ENCODE measurements at regions not wholly inside any gene's neighbourhood (a gene's known extent, or its start where the extent isn't known, plus 50 kb on each side); places are given as distances from the start of the nearest gene placed in this dataset.

GRCh38 chr18:70982292-70982691, 693.4 kb downstream of the SOCS6 start:
- Histone ChIP-seq H3K36me3 (ENCODE audit: control insufficient read depth in 1 of 2, insufficient read depth in 2 of 2, low read length in 2 of 2) (no peaks in the 10 kb centered on the region), H3K4me3 (ENCODE audit: low read depth in 1 of 2, low read length in 2 of 2) (no peak overlapping the region), H3K27me3 (ENCODE audit: low read depth, low read length) (no peaks in the 10 kb centered on the region), H3K27ac (ENCODE audit: low read length) (no peak overlapping the region), H3K4me1 (ENCODE audit: control insufficient read depth in 1 of 2, insufficient read depth in 2 of 2, low read length in 2 of 2) (no peaks in the 10 kb centered on the region), H3K9me3 (ENCODE audit: control insufficient read depth in 1 of 2, low read length in 2 of 2) (peaks cover 0 to 5% of the 10 kb centered on the region in 2 donors)

GRCh38 chr18:70981400-70982140, 692.7 kb downstream of the SOCS6 start:
- no peaks in the 10 kb centered on the region for H3K27me3 ChIP-seq (ENCODE audit: low read depth, low read length)
- no peaks in the 10 kb centered on the region for H3K36me3 ChIP-seq (ENCODE audit: control insufficient read depth in 1 of 2, insufficient read depth in 2 of 2, low read length in 2 of 2)
- peaks cover 0 to 5% of the 10 kb centered on the region in 2 donors for H3K9me3 ChIP-seq (ENCODE audit: control insufficient read depth in 1 of 2, low read length in 2 of 2)
- H3K4me1 ChIP-seq (ENCODE audit: control insufficient read depth in 1 of 2, insufficient read depth in 2 of 2, low read length in 2 of 2): no peaks in the 10 kb centered on the region
- H3K27ac ChIP-seq (ENCODE audit: low read length): no peak overlapping the region
- H3K4me3 ChIP-seq (ENCODE audit: low read depth in 1 of 2, low read length in 2 of 2): no peak overlapping the region

DNA sequence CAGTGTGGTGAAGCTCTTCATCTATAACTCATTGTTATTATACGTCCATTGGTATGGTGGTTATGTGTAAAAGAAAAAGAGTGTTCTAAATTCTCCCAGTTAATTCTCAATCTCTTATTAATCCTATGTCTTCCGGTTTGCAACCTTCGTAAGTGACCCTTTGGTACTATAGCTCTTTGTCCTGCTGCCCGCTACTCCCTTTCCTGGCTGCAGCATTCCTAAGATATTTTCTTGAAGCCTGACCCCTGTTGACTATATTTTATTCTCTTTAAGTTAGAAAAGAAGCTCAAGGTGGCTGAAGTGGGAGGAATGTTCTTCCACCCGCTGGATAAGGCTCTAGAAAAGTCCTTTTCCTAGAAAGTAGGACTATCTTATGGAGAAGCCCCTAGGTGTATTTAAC, 684.8 kb downstream of the SOCS6 start:
- Histone ChIP-seq H3K36me3 (ENCODE audit: control insufficient read depth in 1 of 2, insufficient read depth in 2 of 2, low read length in 2 of 2) (no peaks in the 10 kb centered on the region), H3K4me1 (ENCODE audit: control insufficient read depth in 1 of 2, insufficient read depth in 2 of 2, low read length in 2 of 2) (no peaks in the 10 kb centered on the region), H3K27ac (ENCODE audit: low read length) (no peak overlapping the region), H3K27me3 (ENCODE audit: low read depth, low read length) (no peaks in the 10 kb centered on the region), H3K9me3 (ENCODE audit: control insufficient read depth in 1 of 2, low read length in 2 of 2) (no peaks in the 10 kb centered on the region), H3K4me3 (ENCODE audit: low read depth in 1 of 2, low read length in 2 of 2) (no peak overlapping the region)

- H3K36me3 ChIP-seq (ENCODE audit: control insufficient read depth in 1 of 2, insufficient read depth in 2 of 2, low read length in 2 of 2): no peaks in the 10 kb centered on the region
- H3K9me3 ChIP-seq (ENCODE audit: control insufficient read depth in 1 of 2, low read length in 2 of 2): no peaks in the 10 kb centered on the region
- H3K4me3 ChIP-seq (ENCODE audit: low read depth in 1 of 2, low read length in 2 of 2): no peak overlapping the region
- no peaks in the 10 kb centered on the region for H3K4me1 ChIP-seq (ENCODE audit: control insufficient read depth in 1 of 2, insufficient read depth in 2 of 2, low read length in 2 of 2)
- no peak overlapping the region for H3K27ac ChIP-seq (ENCODE audit: low read length)
- H3K27me3 ChIP-seq (ENCODE audit: low read depth, low read length): no peaks in the 10 kb centered on the region
These were observed 677.6 kb downstream of the SOCS6 start for GRCh38 chr18:70966419-70966818.

- Histone ChIP-seq H3K27ac (ENCODE audit: low read length) (no peak overlapping the region), H3K4me3 (ENCODE audit: low read depth in 1 of 2, low read length in 2 of 2) (no peak overlapping the region), H3K9me3 (ENCODE audit: control insufficient read depth in 1 of 2, low read length in 2 of 2) (no peaks in the 10 kb centered on the region), H3K36me3 (ENCODE audit: control insufficient read depth in 1 of 2, insufficient read depth in 2 of 2, low read length in 2 of 2) (no peaks in the 10 kb centered on the region), H3K4me1 (ENCODE audit: control insufficient read depth in 1 of 2, insufficient read depth in 2 of 2, low read length in 2 of 2) (no peaks in the 10 kb centered on the region), H3K27me3 (ENCODE audit: low read depth, low read length) (no peaks in the 10 kb centered on the region)
These were observed 673.1 kb downstream of the SOCS6 start for GRCh38 chr18:70961939-70962338.

DNA sequence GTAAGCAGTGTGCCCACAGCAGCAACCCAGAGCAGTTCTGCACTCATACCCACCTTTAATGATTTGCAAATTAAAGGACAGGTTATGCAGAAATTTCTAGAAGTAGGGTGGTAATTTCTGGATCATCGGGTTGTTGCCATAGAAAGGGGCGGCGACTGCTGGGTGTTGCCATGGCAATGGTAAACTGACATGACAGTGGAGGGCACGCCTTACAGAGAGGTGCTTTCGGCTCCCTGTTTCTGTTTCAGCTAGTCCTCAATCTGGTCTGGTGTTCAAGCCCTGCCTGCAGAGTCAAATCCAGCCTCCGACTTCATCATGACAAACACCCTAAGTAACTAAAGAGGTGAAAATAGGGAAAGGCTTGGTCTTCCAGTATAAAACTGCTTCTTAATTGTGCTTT, 667.7 kb downstream of the SOCS6 start:
- no peaks in the 10 kb centered on the region for H3K27me3 ChIP-seq (ENCODE audit: low read depth, low read length)
- H3K4me3 ChIP-seq (ENCODE audit: low read depth in 1 of 2, low read length in 2 of 2): no peak overlapping the region
- H3K4me1 ChIP-seq (ENCODE audit: control insufficient read depth in 1 of 2, insufficient read depth in 2 of 2, low read length in 2 of 2): no peaks in the 10 kb centered on the region
- no peaks in the 10 kb centered on the region for H3K36me3 ChIP-seq (ENCODE audit: control insufficient read depth in 1 of 2, insufficient read depth in 2 of 2, low read length in 2 of 2)
- no peak overlapping the region for H3K27ac ChIP-seq (ENCODE audit: low read length)
- H3K9me3 ChIP-seq (ENCODE audit: control insufficient read depth in 1 of 2, low read length in 2 of 2): no peaks in the 10 kb centered on the region

DNA sequence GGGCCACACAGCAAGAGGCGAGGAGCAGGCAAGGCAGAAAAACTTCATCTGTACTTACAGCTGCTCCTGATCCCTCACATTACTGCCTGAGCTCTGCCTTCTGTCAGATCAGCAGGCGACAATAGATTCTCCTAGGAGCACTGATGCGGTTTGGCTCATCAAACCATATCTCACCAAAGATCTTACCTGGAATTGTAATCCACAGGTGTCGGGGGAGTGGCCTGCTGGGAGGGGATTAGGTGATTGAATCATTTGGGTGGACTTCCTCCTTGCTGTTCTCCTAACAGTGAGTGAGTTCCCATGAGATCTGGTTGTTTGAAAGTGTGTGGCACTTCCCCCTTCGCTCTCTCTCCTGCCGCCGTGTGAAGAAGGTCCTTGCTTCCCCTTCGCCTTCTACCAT, 647.3 kb downstream of the SOCS6 start:
- H3K27me3 ChIP-seq (ENCODE audit: low read depth, low read length): no peaks in the 10 kb centered on the region
- no peaks in the 10 kb centered on the region for H3K4me1 ChIP-seq (ENCODE audit: control insufficient read depth in 1 of 2, insufficient read depth in 2 of 2, low read length in 2 of 2)
- no peaks in the 10 kb centered on the region for H3K9me3 ChIP-seq (ENCODE audit: control insufficient read depth in 1 of 2, low read length in 2 of 2)
- H3K4me3 ChIP-seq (ENCODE audit: low read depth in 1 of 2, low read length in 2 of 2): no peak overlapping the region
- H3K36me3 ChIP-seq (ENCODE audit: control insufficient read depth in 1 of 2, insufficient read depth in 2 of 2, low read length in 2 of 2): no peaks in the 10 kb centered on the region
- no peak overlapping the region for H3K27ac ChIP-seq (ENCODE audit: low read length)

- H3K4me3 ChIP-seq (ENCODE audit: low read depth in 1 of 2, low read length in 2 of 2): no peak overlapping the region
- no peaks in the 10 kb centered on the region for H3K27me3 ChIP-seq (ENCODE audit: low read depth, low read length)
- H3K9me3 ChIP-seq (ENCODE audit: control insufficient read depth in 1 of 2, low read length in 2 of 2): no peaks in the 10 kb centered on the region
- no peaks in the 10 kb centered on the region for H3K36me3 ChIP-seq (ENCODE audit: control insufficient read depth in 1 of 2, insufficient read depth in 2 of 2, low read length in 2 of 2)
- no peak overlapping the region for H3K27ac ChIP-seq (ENCODE audit: low read length)
- no peaks in the 10 kb centered on the region for H3K4me1 ChIP-seq (ENCODE audit: control insufficient read depth in 1 of 2, insufficient read depth in 2 of 2, low read length in 2 of 2)
These were observed 643.3 kb downstream of the SOCS6 start for GRCh38 chr18:70931942-70932814.

- Histone ChIP-seq H3K4me3 (ENCODE audit: low read depth in 1 of 2, low read length in 2 of 2) (no peak overlapping the region), H3K36me3 (ENCODE audit: control insufficient read depth in 1 of 2, insufficient read depth in 2 of 2, low read length in 2 of 2) (no peaks in the 10 kb centered on the region), H3K4me1 (ENCODE audit: control insufficient read depth in 1 of 2, insufficient read depth in 2 of 2, low read length in 2 of 2) (no peaks in the 10 kb centered on the region), H3K27ac (ENCODE audit: low read length) (no peak overlapping the region), H3K27me3 (ENCODE audit: low read depth, low read length) (no peaks in the 10 kb centered on the region), H3K9me3 (ENCODE audit: control insufficient read depth in 1 of 2, low read length in 2 of 2) (no peaks in the 10 kb centered on the region)
These were observed 632.1 kb downstream of the SOCS6 start for GRCh38 chr18:70920840-70921374.

GRCh38 chr18:70907673-70908072, 618.8 kb downstream of the SOCS6 start:
- Histone ChIP-seq H3K27ac (ENCODE audit: low read length) (no peak overlapping the region), H3K36me3 (ENCODE audit: control insufficient read depth in 1 of 2, insufficient read depth in 2 of 2, low read length in 2 of 2) (no peaks in the 10 kb centered on the region), H3K9me3 (ENCODE audit: control insufficient read depth in 1 of 2, low read length in 2 of 2) (no peaks in the 10 kb centered on the region), H3K4me3 (ENCODE audit: low read depth in 1 of 2, low read length in 2 of 2) (no peak overlapping the region), H3K27me3 (ENCODE audit: low read depth, low read length) (no peaks in the 10 kb centered on the region), H3K4me1 (ENCODE audit: control insufficient read depth in 1 of 2, insufficient read depth in 2 of 2, low read length in 2 of 2) (peaks cover 0 to 10% of the 10 kb centered on the region in 2 donors)

DNA sequence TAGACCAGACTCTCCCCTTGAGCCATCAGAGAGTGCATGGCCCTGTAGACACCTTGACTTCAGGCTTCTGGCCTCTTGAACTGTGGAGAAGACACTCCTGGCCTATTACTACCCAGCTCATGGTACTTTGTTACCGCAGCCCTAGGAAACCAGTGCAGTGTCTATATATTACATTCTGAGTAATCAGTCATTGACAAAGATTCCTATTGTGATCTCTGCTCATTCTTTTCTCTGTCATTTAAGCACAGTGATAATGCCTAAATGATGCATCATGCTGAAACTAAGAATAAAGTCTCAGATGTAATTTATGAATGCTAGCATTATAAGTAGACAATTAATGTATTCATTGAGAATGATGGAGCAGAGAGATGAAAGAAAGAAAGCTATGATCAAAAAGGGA, 603.5 kb downstream of the SOCS6 start:
- Histone ChIP-seq H3K4me3 (ENCODE audit: low read depth in 1 of 2, low read length in 2 of 2) (no peak overlapping the region), H3K4me1 (ENCODE audit: control insufficient read depth in 1 of 2, insufficient read depth in 2 of 2, low read length in 2 of 2) (no peaks in the 10 kb centered on the region), H3K9me3 (ENCODE audit: control insufficient read depth in 1 of 2, low read length in 2 of 2) (peaks cover 0 to 3% of the 10 kb centered on the region in 2 donors), H3K27ac (ENCODE audit: low read length) (no peak overlapping the region), H3K27me3 (ENCODE audit: low read depth, low read length) (no peaks in the 10 kb centered on the region), H3K36me3 (ENCODE audit: control insufficient read depth in 1 of 2, insufficient read depth in 2 of 2, low read length in 2 of 2) (no peaks in the 10 kb centered on the region)
